Smooth muscle cell (in vitro differentiated cells): ENCODE measurements at regions not wholly inside any gene's neighbourhood (a gene's known extent, or its start where the extent isn't known, plus 50 kb on each side); places are given as distances from the start of the nearest gene placed in this dataset.

ENCODE experiments used
- DNase-seq: peaks from one replicate; lab custom pipeline; 2025; ENCODE audit not compliant: unreplicated experiment; lab: John Stamatoyannopoulos, UW
- H2AFZ ChIP-seq: fragments of 200-600 bp; sonication (generic); 2 replicates; pipeline ENCODE4 v1.6.0; 2016; ENCODE audit warnings: antibody characterized with exemption, low read depth, mild to moderate bottlenecking
- H3F3A ChIP-seq: fragments of 200-600 bp; sonication (generic); 2 replicates; pipeline ENCODE4 v1.6.0; 2017; ENCODE audit warnings: antibody characterized with exemption, low read depth
- H3K27ac ChIP-seq: fragments of 200-600 bp; sonication (generic); 2 replicates; pipeline ENCODE4 v1.5.1; 2016; ENCODE audit warnings: low read depth, mild to moderate bottlenecking
- H3K27me3 ChIP-seq: fragments of 200-600 bp; sonication (generic); 2 replicates; pipeline ENCODE4 v1.6.1; 2016; ENCODE audit warnings: low read depth, mild to moderate bottlenecking
- H3K36me3 ChIP-seq: fragments of 200-600 bp; sonication (generic); 2 replicates; pipeline ENCODE4 v1.5.1; 2016; ENCODE audit warnings: low read depth
- H3K4me1 ChIP-seq: fragments of 200-600 bp; sonication (generic); 2 replicates; pipeline ENCODE4 v1.5.1; 2016; ENCODE audit warnings: low read depth
- H3K4me2 ChIP-seq: fragments of 200-600 bp; sonication (generic); 2 replicates; pipeline ENCODE4 v1.6.0; 2016; ENCODE audit warnings: mild to moderate bottlenecking
- H3K4me3 ChIP-seq: fragments of 200-600 bp; sonication (generic); 2 replicates; pipeline ENCODE4 v1.5.1; 2016; ENCODE audit warnings: mild to moderate bottlenecking
- H3K79me2 ChIP-seq: fragments of 200-600 bp; sonication (generic); 2 replicates; pipeline ENCODE4 v1.6.0; 2016; ENCODE audit warnings: low read depth, mild to moderate bottlenecking
- H3K9ac ChIP-seq: fragments of 200-600 bp; sonication (generic); 2 replicates; pipeline ENCODE4 v1.6.0; 2016; ENCODE audit warnings: low read depth
- H3K9me3 ChIP-seq: fragments of 200-600 bp; sonication (generic); replicated peaks from 2 replicates; pipeline ENCODE4 v1.5.1; 2016; ENCODE audit warnings: low read depth
- H4K20me1 ChIP-seq: fragments of 200-600 bp; sonication (generic); 2 replicates; pipeline ENCODE4 v1.6.0; 2016; ENCODE audit warnings: low read depth
- CTCF ChIP-seq: fragments of 200-600 bp; sonication (generic); IDR thresholded peaks from 2 replicates; pipeline ENCODE4 v1.5.1; 2017; ENCODE audit warnings: borderline replicate concordance, mild to moderate bottlenecking, antibody characterized with exemption; ENCODE audit not compliant: insufficient read depth, poor library complexity, severe bottlenecking
- WGBS: methylation state at CpG from one replicate; pipeline ENCODE4 v1.1.7; 2016; ENCODE audit warnings: low lambda C conversion rate; 5-methylcytosine and 5-hydroxymethylcytosine counted together

GRCh38 chr5:67971223-67971830, 244.2 kb upstream of the PIK3R1 start:
- Histone ChIP-seq H3K79me2 (no peaks in the 10 kb centered on the region), H3K27me3 (no peaks in the 10 kb centered on the region), H3K27ac (no peak overlapping the region), H3K4me2 (no peak overlapping the region), H4K20me1 (no peaks in the 10 kb centered on the region), H3K36me3 (no peaks in the 10 kb centered on the region), H3F3A (no peaks in the 10 kb centered on the region), H3K4me1 (no peaks in the 10 kb centered on the region), H3K9me3 (no peaks in the 10 kb centered on the region), H2AFZ (no peak overlapping the region), H3K9ac (no peak overlapping the region), H3K4me3 (no peak overlapping the region)
- DNase-seq = no peak
- 65% methylated on average over 4 of the region's 4 CpGs for WGBS
- TF ChIP-seq CTCF = no peak

GRCh38 chr5:67969631-67970030, 245.9 kb upstream of the PIK3R1 start:
- Histone ChIP-seq H2AFZ (no peak overlapping the region), H4K20me1 (no peaks in the 10 kb centered on the region), H3K27ac (no peak overlapping the region), H3K4me1 (no peaks in the 10 kb centered on the region), H3K79me2 (no peaks in the 10 kb centered on the region), H3K9me3 (no peaks in the 10 kb centered on the region), H3K4me3 (no peak overlapping the region), H3K36me3 (no peaks in the 10 kb centered on the region), H3F3A (no peaks in the 10 kb centered on the region), H3K9ac (no peak overlapping the region), H3K4me2 (no peak overlapping the region), H3K27me3 (no peaks in the 10 kb centered on the region)
- TF ChIP-seq CTCF = no peak
- WGBS = 78% methylated on average over 2 of the region's 2 CpGs
- no peak for DNase-seq

- H3K27me3 ChIP-seq = no peaks in the 10 kb centered on the region
- no peak overlapping the region for H3K9ac ChIP-seq
- TF ChIP-seq CTCF = no peak
- H3F3A ChIP-seq = no peaks in the 10 kb centered on the region
- H3K27ac ChIP-seq = no peak overlapping the region
- 66% methylated on average over 2 of the region's 2 CpGs for WGBS
- no peaks in the 10 kb centered on the region for H3K79me2 ChIP-seq
- no peak for DNase-seq
- H3K9me3 ChIP-seq = no peaks in the 10 kb centered on the region
- H3K4me3 ChIP-seq = no peak overlapping the region
- no peaks in the 10 kb centered on the region for H3K4me1 ChIP-seq
- no peak overlapping the region for H2AFZ ChIP-seq
- no peaks in the 10 kb centered on the region for H3K36me3 ChIP-seq
- no peaks in the 10 kb centered on the region for H4K20me1 ChIP-seq
- H3K4me2 ChIP-seq = no peak overlapping the region
Observed at GRCh38 chr5:67969176-67969575, 246.4 kb upstream of the PIK3R1 start.

- no peak overlapping the region for H2AFZ ChIP-seq
- no peaks in the 10 kb centered on the region for H3K9me3 ChIP-seq
- H3K79me2 ChIP-seq = no peaks in the 10 kb centered on the region
- no peak overlapping the region for H3K4me3 ChIP-seq
- H3K4me2 ChIP-seq = no peak overlapping the region
- H3K9ac ChIP-seq = no peak overlapping the region
- H3K27me3 ChIP-seq = no peaks in the 10 kb centered on the region
- H3K36me3 ChIP-seq = no peaks in the 10 kb centered on the region
- 88% methylated on average over 1 of the region's 1 CpG for WGBS
- H3F3A ChIP-seq = no peaks in the 10 kb centered on the region
- TF ChIP-seq CTCF = no peak
- no peak for DNase-seq
- H3K27ac ChIP-seq = no peak overlapping the region
- H3K4me1 ChIP-seq = no peaks in the 10 kb centered on the region
- no peaks in the 10 kb centered on the region for H4K20me1 ChIP-seq
Observed at GRCh38 chr5:67966712-67967111, 248.8 kb upstream of the PIK3R1 start.
